Esophagus squamous epithelium (tissue), 5 donors: ENCODE measurements at regions not wholly inside any gene's neighbourhood (a gene's known extent, or its start where the extent isn't known, plus 50 kb on each side); places are given as distances from the start of the nearest gene placed in this dataset.
"Not testable (repeated sequence)": the region's sequence is repeated elsewhere in the genome, so short reads cannot be mapped to it uniquely, and the experiment has no call there.

Source experiments
- DNase-seq: peaks from one replicate; lab custom pipeline; 2025; lab: John Stamatoyannopoulos, UW
- H3K27ac ChIP-seq, 4 donors: fragments of 200-600 bp; sonication (generic); one replicate each; pipeline ENCODE4 v1.5.1; 2016 to 2019; ENCODE audit warnings: mild to moderate bottlenecking in 1 of 4
- H3K27me3 ChIP-seq, 4 donors: fragments of 200-600 bp; sonication (generic); 1 replicate in 3 of 4; 2 replicates in 1 of 4; pipeline versions ENCODE4 v1.5.1 to v1.6.0; 2017 to 2021; ENCODE audit warnings: antibody characterized with exemption in 1 of 4
- H3K36me3 ChIP-seq, 3 donors: fragments of 200-600 bp; sonication (generic); one replicate each; pipeline ENCODE4 v1.5.1; 2016 to 2019
- H3K4me1 ChIP-seq, 3 donors: fragments of 200-600 bp; sonication (generic); one replicate each; pipeline ENCODE4 v1.5.1; 2017 to 2019
- H3K4me3 ChIP-seq, 4 donors: fragments of 200-600 bp; sonication (generic); 1 replicate in 3 of 4; 2 replicates in 1 of 4; pipeline ENCODE4 v1.5.1; 2016 to 2019; ENCODE audit warnings: mild to moderate bottlenecking in 2 of 4, moderate library complexity in 1 of 4
- H3K9me3 ChIP-seq, 3 donors: fragments of 200-600 bp; sonication (generic); one replicate each; pipeline ENCODE4 v1.5.1; 2016 to 2019
- CTCF ChIP-seq, 6 experiments: fragments of 450-650 bp in 4 of 6; fragments of 200-600 bp in 2 of 6; sonication (generic) in 2 of 6; IDR thresholded peaks; one replicate each; pipeline ENCODE4 v1.5.1; 2016 to 2019; ENCODE audit warnings: antibody characterized with exemption in 6 of 6, mild to moderate bottlenecking in 4 of 6, moderate library complexity in 4 of 6
- POLR2A ChIP-seq, 4 donors: fragments of 450-650 bp; IDR thresholded peaks; one replicate each; pipeline ENCODE4 v1.6.1; 2017; ENCODE audit warnings: antibody characterized with exemption in 4 of 4, mild to moderate bottlenecking in 4 of 4, moderate library complexity in 3 of 4
- whole genome bisulfite sequencing, 2 donors: methylation state at CpG; one replicate each; pipeline ENCODE4 v1.1.5; 2018; 5-methylcytosine and 5-hydroxymethylcytosine counted together
- intact Hi-C: fragments of 100-400 bp; cut with DNase I; formaldehyde crosslinking; loops from one replicate; pipeline ENCODE4 v1.15.0; 2022
- donor health status: DM: yes; HTN: yes; CAD: no.

- 84 to 88% methylated on average over 3 of the region's 3 CpGs for WGBS, 2 donors
- no peak for TF ChIP-seq CTCF (IDR thresholded peaks at IDR 0.05)
- TF ChIP-seq POLR2A (IDR thresholded peaks at IDR 0.05), result no peak
- Histone ChIP-seq H3K4me3 (no peak overlapping the region), H3K4me1 (no peaks in the 10 kb centered on the region), H3K9me3 (no peaks in the 10 kb centered on the region), H3K27me3 (no peaks in the 10 kb centered on the region), H3K36me3 (no peaks in the 10 kb centered on the region), H3K27ac (no peak overlapping the region)
- DNase-seq, result no peak
- intact Hi-C loops, result no loop called here
These were observed 162.6 kb downstream of the DMAC1 start for GRCh38 chr9:7636838-7637467.

GRCh38 chr9:7636309-7636708 lies 163.3 kb downstream of the DMAC1 start:
- no peaks in the 10 kb centered on the region for H3K4me1 ChIP-seq
- H3K27me3 ChIP-seq, result no peaks in the 10 kb centered on the region
- TF ChIP-seq POLR2A (IDR thresholded peaks at IDR 0.05) (no peak), CTCF (IDR thresholded peaks at IDR 0.05) (no peak)
- H3K27ac ChIP-seq, result no peak overlapping the region
- no peaks in the 10 kb centered on the region for H3K36me3 ChIP-seq
- 58 to 69% methylated on average over 2 of the region's 2 CpGs for WGBS, 2 donors
- intact Hi-C loops, result no loop called here
- no peaks in the 10 kb centered on the region for H3K9me3 ChIP-seq
- DNase-seq, result no peak
- H3K4me3 ChIP-seq, result no peak overlapping the region

GRCh38 chr9:7626571-7627029 lies 173.0 kb downstream of the DMAC1 start:
- H3K9me3 ChIP-seq, H3K27ac ChIP-seq, H3K4me1 ChIP-seq, DNase-seq, H3K27me3 ChIP-seq, H3K36me3 ChIP-seq, H3K4me3 ChIP-seq, intact Hi-C loops: not testable (repeated sequence)
- 48 to 76% methylated on average over 2 to 6 of the region's 7 CpGs for WGBS, 2 donors

GRCh38 chr9:7622481-7622880 lies 177.1 kb downstream of the DMAC1 start:
- 60 to 72% methylated on average over 2 of the region's 2 CpGs for WGBS, 2 donors
- Histone ChIP-seq H3K27me3 (no peaks in the 10 kb centered on the region), H3K27ac (no peak overlapping the region), H3K4me1 (no peaks in the 10 kb centered on the region), H3K4me3 (no peak overlapping the region), H3K36me3 (no peaks in the 10 kb centered on the region), H3K9me3 (no peaks in the 10 kb centered on the region)
- no peak for DNase-seq
- intact Hi-C loops, result no loop called here
- TF ChIP-seq CTCF (IDR thresholded peaks at IDR 0.05), result no peak
- TF ChIP-seq POLR2A (IDR thresholded peaks at IDR 0.05), result no peak

GRCh38 chr9:7615344-7615743 lies 184.2 kb downstream of the DMAC1 start:
- Histone ChIP-seq H3K36me3 (no peaks in the 10 kb centered on the region), H3K27ac (no peak overlapping the region), H3K27me3 (no peaks in the 10 kb centered on the region), H3K4me1 (no peaks in the 10 kb centered on the region), H3K9me3 (no peaks in the 10 kb centered on the region), H3K4me3 (no peak overlapping the region)
- 25 to 78% methylated on average over 1 of the region's 1 CpG for WGBS, 2 donors
- intact Hi-C loops, result no loop called here
- TF ChIP-seq CTCF (IDR thresholded peaks at IDR 0.05) (no peak), POLR2A (IDR thresholded peaks at IDR 0.05) (no peak)
- DNase-seq, result no peak

GRCh38 chr9:7613931-7614330 lies 185.6 kb downstream of the DMAC1 start:
- TF ChIP-seq CTCF (IDR thresholded peaks at IDR 0.05), result no peak
- no peak for TF ChIP-seq POLR2A (IDR thresholded peaks at IDR 0.05)
- DNase-seq, result no peak
- no peak overlapping the region for H3K27ac ChIP-seq
- no peaks in the 10 kb centered on the region for H3K36me3 ChIP-seq
- H3K4me3 ChIP-seq, result no peak overlapping the region
- 59 to 66% methylated on average over 5 of the region's 5 CpGs for WGBS, 2 donors
- H3K4me1 ChIP-seq, result no peaks in the 10 kb centered on the region
- intact Hi-C loops, result no loop called here
- H3K9me3 ChIP-seq, result no peaks in the 10 kb centered on the region
- no peaks in the 10 kb centered on the region for H3K27me3 ChIP-seq
